PC-9 (cell line): ENCODE measurements at regions not wholly inside any gene's neighbourhood (a gene's known extent, or its start where the extent isn't known, plus 50 kb on each side); places are given as distances from the start of the nearest gene placed in this dataset.

Source experiments
- EZH2 ChIP-seq: fragments of 200-600 bp; sonication (generic); IDR thresholded peaks from 2 replicates; pipeline ENCODE4 v1.8.0; 2017; ENCODE audit warnings: antibody characterized with exemption, low read depth
- TF ChIP-seq, protein P1 (sequence below): fragments of 200-600 bp; sonication (generic); conservative IDR thresholded peaks from 2 replicates; pipeline ENCODE4 v1.6.1; 2017; ENCODE audit warnings: mixed run types, antibody characterized with exemption, mild to moderate bottlenecking, moderate library complexity

- no peak for TF ChIP-seq EZH2
- TF ChIP-seq, protein P1, sequence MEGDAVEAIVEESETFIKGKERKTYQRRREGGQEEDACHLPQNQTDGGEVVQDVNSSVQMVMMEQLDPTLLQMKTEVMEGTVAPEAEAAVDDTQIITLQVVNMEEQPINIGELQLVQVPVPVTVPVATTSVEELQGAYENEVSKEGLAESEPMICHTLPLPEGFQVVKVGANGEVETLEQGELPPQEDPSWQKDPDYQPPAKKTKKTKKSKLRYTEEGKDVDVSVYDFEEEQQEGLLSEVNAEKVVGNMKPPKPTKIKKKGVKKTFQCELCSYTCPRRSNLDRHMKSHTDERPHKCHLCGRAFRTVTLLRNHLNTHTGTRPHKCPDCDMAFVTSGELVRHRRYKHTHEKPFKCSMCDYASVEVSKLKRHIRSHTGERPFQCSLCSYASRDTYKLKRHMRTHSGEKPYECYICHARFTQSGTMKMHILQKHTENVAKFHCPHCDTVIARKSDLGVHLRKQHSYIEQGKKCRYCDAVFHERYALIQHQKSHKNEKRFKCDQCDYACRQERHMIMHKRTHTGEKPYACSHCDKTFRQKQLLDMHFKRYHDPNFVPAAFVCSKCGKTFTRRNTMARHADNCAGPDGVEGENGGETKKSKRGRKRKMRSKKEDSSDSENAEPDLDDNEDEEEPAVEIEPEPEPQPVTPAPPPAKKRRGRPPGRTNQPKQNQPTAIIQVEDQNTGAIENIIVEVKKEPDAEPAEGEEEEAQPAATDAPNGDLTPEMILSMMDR = no peak
Observed at GRCh38 chr11:28525636-28526405, 417.6 kb downstream of the METTL15 start.
